ENCODE measurements at regions not wholly inside any gene's neighbourhood (a gene's known extent, or its start where the extent isn't known, plus 50 kb on each side); places are given as distances from the start of the nearest gene placed in this dataset.

GRCh38 chr17:53924530-53925455 lies 102.1 kb downstream of the KIF2B start:
- no peak for TF ChIP-seq POLR2AphosphoS5 (IDR thresholded peaks at IDR 0.05)
- no peak for TF ChIP-seq EP300 (IDR thresholded peaks at IDR 0.05)
- TF ChIP-seq CTCF (IDR thresholded peaks at IDR 0.05) = no peak
- intact Hi-C loops (cut with DNase I) = no loop called here
- H3K4me3 ChIP-seq = no peak overlapping the region

GRCh38 chr17:53932386-53932785 lies 109.7 kb downstream of the KIF2B start:
- 9 to 47% methylated on average over 2 of the region's 2 CpGs for WGBS, 2 donors
- Histone ChIP-seq H3K36me3 (no peaks in the 10 kb centered on the region), H3K4me1 (no peaks in the 10 kb centered on the region), H3K27me3 (no peaks in the 10 kb centered on the region), H3K4me3 (no peak overlapping the region), H3K27ac (no peak overlapping the region), H3K9me3 (peaks cover 0 to 6% (median 0%) of the 10 kb centered on the region in 4 donors)
- DNase-seq = no peak
- intact Hi-C loops (cut with DNase I) = no loop called here
- no peak for TF ChIP-seq POLR2A (IDR thresholded peaks at IDR 0.05)
- TF ChIP-seq CTCF (IDR thresholded peaks at IDR 0.05) = no peak
- no peak for TF ChIP-seq POLR2AphosphoS5 (IDR thresholded peaks at IDR 0.05)
- TF ChIP-seq EP300 (IDR thresholded peaks at IDR 0.05) = no peak

More at GRCh38 chr17:53924530-53925455, 102.1 kb downstream of the KIF2B start:
- no peaks in the 10 kb centered on the region for H3K36me3 ChIP-seq
- H3K9me3 ChIP-seq = peaks cover 0 to 3% (median 0%) of the 10 kb centered on the region in 4 donors
- WGBS, 2 donors = 36 to 51% methylated on average over 4 of the region's 4 CpGs
- no peak for DNase-seq
- H3K4me1 ChIP-seq = no peaks in the 10 kb centered on the region
- no peak overlapping the region for H3K27ac ChIP-seq
- no peaks in the 10 kb centered on the region for H3K27me3 ChIP-seq

GRCh38 chr17:53934931-53935330 lies 112.2 kb downstream of the KIF2B start:
- TF ChIP-seq CTCF (IDR thresholded peaks at IDR 0.05) (no peak), POLR2A (IDR thresholded peaks at IDR 0.05) (no peak), POLR2AphosphoS5 (IDR thresholded peaks at IDR 0.05) (no peak), EP300 (IDR thresholded peaks at IDR 0.05) (no peak)
- intact Hi-C loops (cut with DNase I) = no loop called here
- no peak overlapping the region for H3K27ac ChIP-seq
- no peak for DNase-seq
- no peak overlapping the region for H3K4me3 ChIP-seq
- no peaks in the 10 kb centered on the region for H3K36me3 ChIP-seq
- H3K9me3 ChIP-seq = peaks cover 0 to 9% (median 0%) of the 10 kb centered on the region in 4 donors
- H3K4me1 ChIP-seq = no peaks in the 10 kb centered on the region
- H3K27me3 ChIP-seq = no peaks in the 10 kb centered on the region
- 78 to 79% methylated on average over 2 of the region's 2 CpGs for WGBS, 2 donors

- no peak for DNase-seq
- Histone ChIP-seq H3K27me3 (no peaks in the 10 kb centered on the region), H3K36me3 (no peaks in the 10 kb centered on the region), H3K27ac (no peak overlapping the region), H3K9me3 (peaks cover 0 to 6% (median 0%) of the 10 kb centered on the region in 4 donors), H3K4me3 (no peak overlapping the region), H3K4me1 (no peaks in the 10 kb centered on the region)
- intact Hi-C loops (cut with DNase I) = no loop called here
- no peak for TF ChIP-seq EP300 (IDR thresholded peaks at IDR 0.05)
- TF ChIP-seq POLR2AphosphoS5 (IDR thresholded peaks at IDR 0.05) = no peak
- TF ChIP-seq CTCF (IDR thresholded peaks at IDR 0.05) = no peak
- TF ChIP-seq POLR2A (IDR thresholded peaks at IDR 0.05) = no peak
These were observed 118.5 kb downstream of the KIF2B start for GRCh38 chr17:53941231-53941630.
